GM19438 (cell line): ENCODE measurements at regions not wholly inside any gene's neighbourhood (a gene's known extent, or its start where the extent isn't known, plus 50 kb on each side); places are given as distances from the start of the nearest gene placed in this dataset.
"Not testable (repeated sequence)": the region's sequence is repeated elsewhere in the genome, so short reads cannot be mapped to it uniquely, and the experiment has no call there.

Experiments
- ATAC-seq: cut with Tn5 transposase; IDR thresholded peaks from one replicate; pipeline ENCODE4 v1.9.1; 2021; ENCODE audit warnings: low read depth; ENCODE audit not compliant: unreplicated experiment

DNA sequence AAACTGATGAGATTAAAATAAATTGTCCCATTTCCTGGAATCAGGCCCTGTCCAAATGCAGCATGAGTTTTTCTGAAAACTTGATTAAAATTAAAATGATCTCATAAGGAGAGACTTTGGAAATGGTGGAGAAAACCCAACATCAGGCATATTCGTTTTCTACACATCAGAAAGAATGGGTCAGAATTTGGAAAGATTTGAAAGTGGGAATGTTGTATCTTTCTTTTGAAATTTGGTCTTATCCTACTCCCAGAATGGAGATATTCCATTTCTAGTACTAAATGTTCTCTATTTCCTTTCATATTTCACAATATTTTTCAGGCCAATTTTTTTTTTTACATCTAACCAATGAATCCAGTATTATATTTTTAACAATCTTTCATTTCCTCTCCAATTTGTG lies 223.9 kb upstream of the RXFP2 start:
- ATAC-seq = no peak

DNA sequence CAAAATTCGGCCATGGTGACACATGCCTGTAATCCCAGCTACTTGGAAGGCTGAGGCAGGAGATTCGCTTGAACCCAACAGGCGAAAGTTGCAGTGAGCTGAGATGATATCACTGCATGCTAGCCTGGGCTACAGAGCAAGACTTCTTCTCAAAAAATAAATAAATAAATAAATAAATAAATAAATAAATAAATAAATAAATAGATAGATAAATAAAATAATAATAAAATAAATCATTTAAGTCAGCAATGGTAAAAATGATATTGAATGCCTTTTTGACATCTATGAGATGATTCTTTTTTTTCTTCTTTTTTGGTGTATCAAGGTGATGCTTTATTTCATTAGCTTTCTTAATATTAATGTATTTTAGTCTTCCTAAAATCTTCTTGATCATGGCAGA lies 221.7 kb upstream of the RXFP2 start:
- ATAC-seq = no peak

DNA sequence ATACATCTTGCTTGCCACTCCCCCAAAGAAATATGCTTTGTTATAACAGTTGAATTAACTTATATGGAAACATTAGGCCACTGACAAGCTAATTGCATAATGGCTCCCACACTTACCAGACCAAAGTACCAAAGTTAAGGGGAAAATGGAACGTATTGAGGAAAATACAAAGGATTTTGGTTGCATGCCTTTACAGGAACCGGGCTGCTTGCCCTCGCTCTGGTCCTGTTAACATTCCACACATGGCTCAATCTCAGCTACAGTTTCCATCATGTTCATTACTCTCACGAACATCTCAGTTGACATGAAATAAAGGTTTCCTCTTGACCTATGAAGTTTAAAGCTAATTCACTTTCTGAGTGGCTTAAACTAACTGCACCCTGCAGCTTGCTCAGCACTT lies 220.7 kb upstream of the RXFP2 start:
- no peak for ATAC-seq

DNA sequence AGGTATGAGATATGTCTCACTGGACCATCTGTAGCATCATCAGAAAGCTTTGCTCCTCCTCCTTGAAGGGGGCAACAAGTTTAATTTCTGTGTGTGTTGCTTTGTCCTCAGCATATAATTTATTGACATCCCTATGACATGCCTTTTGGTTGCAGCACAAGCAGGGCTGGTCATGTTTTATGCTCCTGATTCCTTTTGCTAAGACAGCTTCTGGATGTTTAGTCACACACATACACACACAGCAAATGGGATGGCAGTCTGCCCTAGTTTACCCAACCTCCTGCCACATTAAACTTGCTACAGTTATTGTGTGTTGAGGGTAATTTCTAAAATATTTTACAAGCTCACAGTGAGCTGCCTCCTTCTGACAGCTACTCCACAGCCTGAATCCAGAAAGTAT lies 217.9 kb upstream of the RXFP2 start:
- no peak for ATAC-seq

DNA sequence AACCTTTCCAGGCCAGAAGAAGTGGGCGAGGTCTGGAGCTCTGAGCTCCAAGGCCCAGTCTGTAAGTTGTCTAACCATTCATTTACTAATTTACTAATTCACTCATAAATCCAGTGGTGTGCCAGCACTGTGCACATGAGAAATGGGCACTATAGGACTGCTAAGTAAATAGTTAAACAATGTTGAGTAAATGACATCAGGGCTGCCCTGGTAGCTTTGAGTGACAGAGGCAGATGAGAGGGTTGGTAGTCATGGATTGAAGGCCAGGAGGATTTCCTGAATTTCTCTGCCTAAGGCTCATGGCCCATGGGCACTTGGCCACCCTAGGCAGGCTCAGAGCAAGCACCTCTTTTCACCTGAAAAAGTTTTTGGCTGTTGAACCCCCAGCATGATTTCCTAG lies 216.9 kb upstream of the RXFP2 start:
- no peak for ATAC-seq

DNA sequence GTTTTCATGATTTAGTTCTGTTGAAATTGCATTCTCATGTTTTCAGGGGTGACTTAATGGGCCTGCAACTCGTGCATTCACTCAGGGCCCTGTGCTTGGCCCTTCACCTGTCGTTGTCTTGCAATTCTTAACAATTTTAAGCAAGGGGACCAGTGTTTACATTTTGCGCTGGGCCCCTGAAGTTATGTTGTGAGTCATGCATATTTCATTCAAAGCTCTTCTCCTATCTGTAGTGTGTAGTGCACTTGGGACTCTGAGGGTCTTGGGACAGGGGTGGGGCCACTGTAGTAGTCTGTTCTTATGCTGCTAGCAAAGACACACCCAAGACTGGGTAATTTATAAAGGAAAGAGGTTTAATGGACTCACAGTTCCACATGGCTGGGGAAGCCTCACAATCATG lies 211.2 kb upstream of the RXFP2 start:
- ATAC-seq = no peak

DNA sequence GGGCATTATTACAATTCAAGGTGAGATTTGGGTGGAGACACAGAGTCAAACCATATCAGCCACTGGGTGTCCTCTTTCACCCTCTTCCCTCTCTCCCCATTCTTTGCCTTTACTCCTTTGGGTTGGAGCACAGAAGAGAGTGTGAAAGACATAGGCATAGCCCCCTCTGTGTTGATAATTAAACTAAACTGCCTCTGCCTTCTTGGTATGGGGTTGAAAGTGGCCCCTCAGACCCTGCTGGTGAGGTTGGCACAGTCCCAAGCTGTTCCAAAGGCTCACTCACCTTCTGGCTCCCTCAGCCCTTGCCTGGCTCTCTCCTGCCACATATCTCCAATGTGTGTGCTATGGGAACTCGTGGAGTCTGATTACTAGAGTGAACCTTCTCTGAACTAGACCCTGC lies 210.6 kb upstream of the RXFP2 start:
- no peak for ATAC-seq

DNA sequence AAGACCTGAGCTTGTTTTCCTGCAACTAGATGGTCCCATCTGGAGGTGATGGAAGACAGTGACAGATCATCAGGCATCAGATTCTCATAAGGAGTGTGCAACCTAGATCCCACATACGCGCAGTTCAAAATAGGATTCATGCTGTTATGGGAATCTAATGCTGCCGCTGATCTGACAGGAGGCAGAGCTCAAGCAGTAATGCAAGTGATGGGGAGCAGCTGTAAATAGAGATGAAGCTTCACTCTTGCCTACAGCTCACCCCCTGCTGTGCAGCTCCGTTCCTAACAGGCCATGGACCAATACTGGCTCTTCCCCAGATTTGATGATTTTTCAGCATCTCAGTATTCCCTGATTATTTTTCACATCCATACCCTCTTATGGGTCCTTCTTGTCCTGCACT lies 208.4 kb upstream of the RXFP2 start:
- ATAC-seq = no peak

DNA sequence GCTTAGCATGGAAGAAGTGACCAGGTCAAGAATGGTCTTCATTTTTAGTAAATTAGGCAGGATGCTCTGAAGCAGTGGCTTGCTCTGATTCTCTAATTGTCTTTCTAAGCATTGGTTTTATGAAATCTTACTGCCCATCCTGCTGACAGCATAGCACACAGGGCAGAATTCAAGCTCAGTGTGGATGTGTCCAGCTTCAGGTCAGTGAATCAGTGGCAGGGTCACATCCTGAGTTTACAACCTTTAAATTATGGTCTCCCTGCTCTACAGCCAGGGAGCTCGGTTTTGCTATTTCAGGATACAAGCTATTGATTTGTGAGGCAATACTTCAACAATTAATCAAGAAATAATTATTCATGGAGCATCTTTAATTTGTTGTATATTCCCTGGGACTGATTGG lies 202.3 kb upstream of the RXFP2 start:
- no peak for ATAC-seq

DNA sequence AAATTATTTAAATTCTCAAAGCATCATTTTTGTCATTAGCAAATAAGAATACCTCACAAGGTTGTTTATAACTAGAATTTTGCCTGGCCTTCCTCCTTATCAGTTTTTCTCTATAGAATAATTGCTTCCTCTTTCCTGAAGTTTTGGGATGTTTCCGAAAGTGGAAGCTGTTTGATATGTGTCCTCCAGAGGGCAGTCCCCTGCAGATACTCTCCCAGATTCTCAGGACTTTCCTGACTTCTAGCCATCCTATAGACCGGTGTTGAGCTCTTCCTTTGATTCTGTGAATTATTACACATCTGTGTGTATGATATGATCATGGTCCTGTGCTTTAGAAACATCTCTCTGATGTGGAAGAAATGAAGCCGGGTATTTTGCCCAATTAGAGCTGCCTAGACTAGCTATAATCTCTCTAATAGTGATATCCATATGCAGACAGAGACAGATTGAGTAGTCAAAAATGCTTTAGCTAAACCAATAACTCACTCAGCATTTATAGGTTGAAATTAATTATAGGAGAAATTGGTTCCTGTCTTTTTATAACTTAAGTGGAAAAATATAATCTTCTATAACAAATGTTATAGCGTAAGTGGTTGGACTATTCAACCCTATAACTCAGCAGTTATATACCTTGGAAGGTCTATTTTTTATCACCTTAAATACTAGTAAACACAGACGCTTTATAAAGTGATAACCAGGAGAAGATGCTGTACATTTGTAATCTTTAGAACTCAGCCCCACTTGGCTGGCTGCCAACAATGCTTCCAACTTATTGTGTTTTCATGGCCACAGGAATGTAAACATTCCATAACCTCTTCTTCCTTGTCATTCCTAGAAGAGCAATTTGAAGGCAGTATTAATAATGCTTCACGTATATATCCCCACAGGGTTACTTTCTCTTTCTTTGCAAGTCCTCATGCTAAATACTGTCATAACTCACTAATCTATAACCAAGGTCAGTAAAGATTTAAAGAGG lies 201.0 kb upstream of the RXFP2 start:
- ATAC-seq = no peak

DNA sequence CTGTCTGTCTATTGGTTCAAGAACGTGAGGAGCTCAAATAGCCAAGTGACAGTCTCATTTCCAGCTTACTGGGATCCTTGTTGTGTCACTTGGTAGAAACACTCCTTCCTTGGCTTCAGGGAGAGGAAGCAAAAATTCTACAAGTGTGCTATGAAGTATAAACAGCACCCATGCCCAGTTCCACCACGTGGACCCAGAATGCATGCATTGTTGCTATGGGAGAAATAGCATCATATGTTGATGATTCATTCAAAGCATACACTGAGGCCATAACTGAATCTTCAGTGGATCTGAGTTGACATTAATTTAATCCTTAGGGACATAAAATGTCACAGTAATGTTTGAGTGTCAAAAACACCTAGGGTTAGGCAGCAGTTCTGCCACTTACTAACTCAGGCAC lies 199.0 kb upstream of the RXFP2 start:
- no peak for ATAC-seq

DNA sequence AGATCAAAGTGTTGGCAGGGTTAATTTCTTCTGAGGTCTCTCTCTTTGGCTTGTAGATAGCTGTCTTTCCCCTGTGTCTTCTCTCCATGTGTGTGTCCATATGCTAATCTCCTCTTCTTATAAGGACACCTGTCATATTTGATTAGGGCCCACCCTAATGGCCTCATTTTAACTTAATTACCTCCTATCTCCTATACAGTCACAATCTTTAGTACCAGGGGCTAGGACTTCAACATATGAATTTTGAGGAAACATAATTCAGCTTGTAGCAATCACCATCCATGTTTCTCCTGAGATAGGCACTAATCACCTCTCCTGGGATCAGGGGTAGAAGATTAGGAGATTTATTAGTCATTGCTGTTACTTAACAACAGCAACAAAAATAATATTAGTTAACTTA lies 196.1 kb upstream of the RXFP2 start:
- no peak for ATAC-seq

DNA sequence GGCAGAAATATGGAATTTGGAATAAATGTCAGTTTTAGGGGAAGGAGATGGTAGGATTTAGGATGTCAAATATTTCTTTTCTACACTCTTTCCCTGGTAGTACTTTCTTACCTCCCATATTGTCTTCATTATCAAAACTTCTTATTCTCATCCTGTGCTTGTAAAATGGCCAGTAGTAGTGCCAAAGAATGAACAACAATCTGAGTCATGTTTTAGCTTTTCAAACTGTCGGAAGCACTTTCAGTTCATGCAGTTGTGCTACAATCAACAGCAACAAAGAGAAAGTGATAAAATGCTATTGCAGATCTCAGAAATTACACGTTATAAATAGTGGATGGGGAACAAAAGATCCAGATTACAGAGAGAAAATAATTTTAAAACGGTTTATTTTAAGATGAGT lies 193.7 kb upstream of the RXFP2 start:
- no peak for ATAC-seq

DNA sequence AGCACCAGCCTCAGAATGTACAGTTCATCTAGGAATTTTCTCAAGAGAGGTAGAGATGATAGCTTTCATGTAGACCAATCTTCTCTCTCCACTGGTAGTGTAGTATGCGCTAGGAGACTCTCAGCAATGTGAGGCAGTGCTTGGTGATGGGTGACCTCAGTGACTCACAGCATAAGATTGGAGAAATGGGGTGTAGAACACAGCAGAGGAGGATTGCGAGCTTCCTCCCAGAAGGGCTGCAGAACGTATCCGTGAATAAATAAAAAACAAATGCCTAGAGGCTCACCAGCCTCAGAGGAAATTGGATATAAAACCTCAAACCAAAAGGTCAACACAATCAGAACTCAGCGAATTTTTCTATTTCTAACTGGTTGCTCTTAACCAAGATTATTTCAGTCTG lies 182.9 kb upstream of the RXFP2 start:
- no peak for ATAC-seq

DNA sequence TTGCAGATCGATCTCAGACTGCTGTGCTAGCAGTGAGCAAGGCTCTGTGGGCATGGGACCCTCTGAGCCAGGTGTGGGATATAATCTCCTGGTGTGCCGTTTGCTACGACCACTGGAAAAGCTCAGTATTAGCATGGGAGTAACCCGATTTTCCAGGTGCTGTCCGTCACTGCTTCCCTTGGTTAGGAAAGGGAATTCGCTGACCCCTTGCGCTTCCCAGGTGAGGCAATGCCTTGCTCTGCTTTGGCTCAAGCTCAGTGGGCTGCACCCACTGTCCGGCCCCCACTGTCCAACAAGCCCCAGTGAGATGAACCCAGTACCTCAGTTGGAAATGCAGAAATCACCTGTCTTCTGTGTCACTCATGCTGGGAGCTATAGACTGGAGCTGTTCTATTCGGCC lies 155.1 kb upstream of the RXFP2 start:
- not testable (repeated sequence) for ATAC-seq

DNA sequence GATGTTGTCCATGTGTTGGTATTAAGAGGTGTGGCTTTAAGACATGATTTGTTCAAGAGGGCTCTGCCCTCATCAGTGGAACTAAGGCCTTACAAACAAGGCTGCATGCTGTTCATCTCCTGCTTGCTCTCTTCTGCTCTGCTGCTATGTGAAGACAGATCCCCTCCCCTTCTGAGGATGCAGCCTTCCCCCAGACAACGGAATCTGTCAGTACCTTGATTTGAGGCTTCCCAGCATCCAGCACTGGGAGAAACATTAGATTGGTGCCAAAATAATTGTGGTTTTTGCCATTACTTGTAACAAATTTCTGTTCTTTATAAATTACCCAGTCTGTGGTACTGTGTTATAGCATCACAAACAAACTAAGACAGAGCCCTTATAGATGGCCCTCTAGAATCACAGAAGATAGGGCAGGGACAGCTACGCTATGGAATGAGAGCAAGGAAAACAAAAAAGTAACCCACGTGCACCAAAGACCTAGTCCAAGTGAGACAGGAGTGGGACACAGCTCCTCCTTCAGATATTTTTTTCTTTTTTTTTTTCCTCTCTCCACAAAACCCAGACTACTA lies 151.5 kb upstream of the RXFP2 start:
- no peak for ATAC-seq

DNA sequence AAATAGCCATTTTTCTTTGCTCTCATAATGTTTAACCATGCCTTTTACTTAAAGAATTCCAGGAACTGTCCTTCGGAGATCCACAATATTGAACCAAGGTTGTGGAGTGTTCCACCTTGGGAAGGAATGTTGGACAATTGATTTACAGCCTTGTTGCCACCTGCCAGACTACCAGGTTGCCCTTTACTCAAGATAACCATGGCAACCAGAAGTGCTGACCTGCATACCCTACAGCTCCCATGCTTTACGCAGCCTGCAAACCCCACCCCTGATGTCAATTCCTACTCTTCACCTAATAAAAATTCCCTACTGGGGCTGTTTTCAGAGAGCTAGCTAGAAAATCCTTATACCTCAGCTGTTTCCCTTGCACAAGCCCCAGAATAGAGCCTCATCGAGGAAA lies 151.0 kb upstream of the RXFP2 start:
- ATAC-seq = no peak

DNA sequence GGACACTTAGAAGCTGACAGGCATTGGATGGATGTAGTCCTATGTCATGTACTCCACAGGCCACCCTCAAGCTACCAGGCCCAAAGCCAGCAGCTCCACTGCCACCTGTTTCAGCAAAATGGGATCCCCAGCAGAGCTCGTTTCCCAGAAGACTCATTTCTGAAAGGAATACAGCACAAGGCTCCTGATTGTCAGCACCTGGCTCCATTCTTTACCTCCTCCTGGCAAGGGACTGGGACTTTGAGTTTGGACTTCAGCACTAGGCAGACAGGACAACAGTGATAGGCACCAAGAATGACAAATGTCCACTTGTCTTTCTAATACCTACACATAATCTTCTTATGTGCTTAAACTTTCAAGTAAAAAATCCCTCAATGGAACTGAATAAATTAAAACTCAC lies 150.4 kb upstream of the RXFP2 start:
- ATAC-seq = no peak

DNA sequence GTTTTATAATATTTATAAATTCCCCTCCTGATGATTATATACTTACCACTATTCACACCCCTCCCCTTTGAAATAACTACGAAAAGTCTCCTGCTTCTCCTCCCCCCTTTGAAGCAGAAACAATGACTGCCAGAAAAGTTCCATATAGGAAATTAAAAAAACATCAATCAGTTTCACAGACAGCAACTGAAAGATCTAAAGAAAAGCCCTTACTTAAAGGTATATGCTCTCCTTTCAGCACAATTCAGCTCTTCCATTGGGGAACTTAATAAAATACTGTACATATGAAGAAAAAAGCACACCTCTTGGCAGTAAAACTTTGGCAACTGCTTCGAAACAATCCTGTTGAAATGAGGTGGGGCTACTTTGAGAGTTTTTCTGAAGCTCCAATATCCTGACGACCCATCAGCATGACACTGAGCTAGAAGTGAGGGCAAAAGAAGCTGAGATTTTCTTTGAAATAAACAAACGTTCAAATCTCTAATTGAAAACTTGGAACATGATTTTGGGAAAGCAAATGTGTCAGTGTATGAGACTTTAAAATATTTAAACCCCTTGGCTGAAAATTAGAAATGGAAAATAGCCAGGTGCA lies 147.6 kb upstream of the RXFP2 start:
- ATAC-seq = no peak

DNA sequence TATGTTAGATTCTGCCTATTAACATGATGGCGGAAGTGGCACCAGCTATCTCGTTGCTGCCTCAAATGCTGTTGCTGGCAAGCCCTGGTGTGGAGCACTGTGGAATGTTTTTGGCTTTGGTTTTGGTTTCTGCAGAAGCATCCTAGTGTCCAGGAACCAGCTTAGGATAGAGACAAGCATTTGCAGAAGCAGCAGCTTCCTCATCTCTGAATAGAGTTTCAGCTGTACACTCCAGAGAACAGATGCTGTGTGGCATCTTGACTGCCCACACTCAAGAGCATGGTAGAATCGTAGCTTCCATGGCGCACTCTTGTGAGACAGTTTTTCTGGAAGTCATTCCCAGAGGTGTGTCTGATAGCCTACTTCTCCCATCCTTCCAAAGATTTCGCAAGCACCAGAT lies 145.3 kb upstream of the RXFP2 start:
- ATAC-seq = no peak

DNA sequence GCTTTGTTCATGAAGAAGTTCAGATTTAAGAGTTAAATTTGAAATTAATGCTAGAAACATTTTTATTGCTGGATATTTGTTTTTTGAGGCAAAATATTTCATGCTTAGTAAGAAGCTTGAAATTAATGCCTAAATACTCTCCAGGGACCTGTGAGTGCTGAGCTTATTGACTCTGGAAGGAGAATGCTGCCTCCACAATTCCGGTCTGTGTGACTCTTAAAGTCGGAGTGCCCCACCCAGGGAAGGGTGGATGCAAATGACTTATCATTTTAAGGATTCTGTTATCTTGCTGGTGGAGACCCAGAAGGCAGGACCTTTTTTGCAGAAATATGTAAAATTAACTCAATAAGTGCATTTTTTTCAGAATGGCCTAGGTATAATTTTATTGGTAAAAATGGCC lies 143.8 kb upstream of the RXFP2 start:
- ATAC-seq = no peak

DNA sequence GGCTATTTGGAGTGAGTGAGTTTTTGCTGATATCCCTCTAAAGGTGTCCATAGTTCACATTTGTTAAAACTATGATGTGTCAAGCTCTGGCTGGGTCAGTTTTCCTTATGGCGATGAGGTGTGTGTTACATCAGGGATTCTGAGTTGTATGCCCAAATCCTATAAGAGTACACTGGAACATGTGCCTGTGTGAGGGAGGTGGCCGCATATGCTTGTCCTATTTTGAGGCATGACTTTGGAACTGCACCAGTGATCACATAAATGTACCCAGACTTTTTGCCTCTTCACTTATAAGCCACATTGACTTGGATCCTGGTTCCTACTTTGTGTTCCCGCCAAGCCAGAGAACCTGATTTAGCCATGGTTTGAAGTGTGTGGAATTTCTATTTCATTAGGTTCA lies 140.3 kb upstream of the RXFP2 start:
- ATAC-seq = no peak
